ENCODE measurements at regions not wholly inside any gene's neighbourhood (a gene's known extent, or its start where the extent isn't known, plus 50 kb on each side); places are given as distances from the start of the nearest gene placed in this dataset.

GRCh38 chr3:66762916-66763693, 235.0 kb upstream of the KBTBD8 start:
- H3K27me3 Mint-ChIP-seq, result no peaks in the 10 kb centered on the region
- no peaks in the 10 kb centered on the region for H3K4me1 Mint-ChIP-seq
- H3K27ac Mint-ChIP-seq, result no peak overlapping the region
- ATAC-seq, result no peak
- no peaks in the 10 kb centered on the region for H3K36me3 Mint-ChIP-seq (ENCODE audit: low read depth)
- no peak overlapping the region for H3K4me3 Mint-ChIP-seq
- DNase-seq, result no peak
- H3K9me3 ChIP-seq (ENCODE audit: control insufficient read depth, low read length, poor library complexity, severe bottlenecking), result no peaks in the 10 kb centered on the region

DNA sequence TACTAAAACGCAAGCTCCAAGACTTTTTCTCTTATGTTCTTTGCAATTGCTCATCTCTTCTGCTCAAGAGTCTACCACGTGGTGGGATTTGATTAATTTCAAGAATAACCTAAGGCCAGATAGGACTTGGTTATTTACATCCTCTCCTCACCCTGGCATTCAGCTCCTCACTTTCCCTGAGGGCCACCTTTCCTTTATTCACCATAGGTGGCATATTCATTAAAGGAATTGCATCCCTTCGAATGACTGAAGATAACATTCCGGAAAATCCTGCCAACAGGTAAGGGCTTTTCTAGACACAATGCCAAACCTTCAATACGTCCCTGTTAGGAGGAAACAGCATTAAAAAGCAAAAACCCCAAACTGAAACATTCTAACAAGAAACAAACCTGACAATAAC, 220.0 kb upstream of the KBTBD8 start:
- H3K9me3 ChIP-seq (ENCODE audit: control insufficient read depth, low read length, poor library complexity, severe bottlenecking), result no peaks in the 10 kb centered on the region
- ATAC-seq (no peak), DNase-seq (no peak)
- Mint-ChIP-seq H3K36me3 (ENCODE audit: low read depth) (no peaks in the 10 kb centered on the region), H3K4me1 (peaks cover 2% of the 10 kb centered on the region), H3K27me3 (peaks cover 41% of the 10 kb centered on the region), H3K27ac (no peak overlapping the region), H3K4me3 (no peak overlapping the region)

GRCh38 chr3:66778777-66779176, 219.3 kb upstream of the KBTBD8 start:
- DNase-seq, result no peak
- H3K4me1 Mint-ChIP-seq, result peaks cover 2% of the 10 kb centered on the region
- no peaks in the 10 kb centered on the region for H3K36me3 Mint-ChIP-seq (ENCODE audit: low read depth)
- no peak for ATAC-seq
- H3K27me3 Mint-ChIP-seq, result peaks cover 41% of the 10 kb centered on the region
- no peak overlapping the region for H3K4me3 Mint-ChIP-seq
- H3K9me3 ChIP-seq (ENCODE audit: control insufficient read depth, low read length, poor library complexity, severe bottlenecking), result no peaks in the 10 kb centered on the region
- no peak overlapping the region for H3K27ac Mint-ChIP-seq

- DNase-seq (no peak), ATAC-seq (no peak)
- H3K4me1 Mint-ChIP-seq, result peaks cover 2% of the 10 kb centered on the region
- H3K4me3 Mint-ChIP-seq, result no peak overlapping the region
- no peaks in the 10 kb centered on the region for H3K36me3 Mint-ChIP-seq (ENCODE audit: low read depth)
- H3K27me3 Mint-ChIP-seq, result peaks cover 22% of the 10 kb centered on the region
- no peaks in the 10 kb centered on the region for H3K9me3 ChIP-seq (ENCODE audit: control insufficient read depth, low read length, poor library complexity, severe bottlenecking)
- no peak overlapping the region for H3K27ac Mint-ChIP-seq
Measured at GRCh38 chr3:66785191-66785909, 212.8 kb upstream of the KBTBD8 start.

- H3K4me1 Mint-ChIP-seq, result no peaks in the 10 kb centered on the region
- H3K27ac Mint-ChIP-seq, result no peak overlapping the region
- no peak overlapping the region for H3K4me3 Mint-ChIP-seq
- no peak for DNase-seq
- no peaks in the 10 kb centered on the region for H3K9me3 ChIP-seq (ENCODE audit: control insufficient read depth, low read length, poor library complexity, severe bottlenecking)
- H3K27me3 Mint-ChIP-seq, result peaks cover 13% of the 10 kb centered on the region
- no peaks in the 10 kb centered on the region for H3K36me3 Mint-ChIP-seq (ENCODE audit: low read depth)
- ATAC-seq, result no peak
Measured at GRCh38 chr3:66789580-66790237, 208.4 kb upstream of the KBTBD8 start.

DNA sequence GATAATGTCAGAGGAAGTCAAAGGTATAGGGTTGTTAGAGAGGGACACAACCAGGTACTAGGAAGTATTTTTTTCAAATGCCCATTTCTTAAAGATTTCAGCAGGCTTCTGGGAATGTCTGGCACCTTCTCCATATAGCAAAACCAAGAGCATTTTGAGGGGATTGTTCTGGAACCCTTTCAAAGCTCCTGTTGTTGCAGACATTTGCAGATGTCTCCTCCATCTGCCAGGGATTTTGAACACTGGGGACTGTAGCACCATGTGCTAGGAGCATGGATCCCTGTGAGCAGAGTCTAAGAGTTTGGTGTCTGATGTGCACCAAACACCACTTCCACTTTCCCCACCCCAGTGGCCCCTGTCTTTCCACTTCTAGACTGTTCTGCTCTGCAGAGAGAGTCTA, 206.0 kb upstream of the KBTBD8 start:
- no peak overlapping the region for H3K27ac Mint-ChIP-seq
- H3K9me3 ChIP-seq (ENCODE audit: control insufficient read depth, low read length, poor library complexity, severe bottlenecking), result no peaks in the 10 kb centered on the region

DNA sequence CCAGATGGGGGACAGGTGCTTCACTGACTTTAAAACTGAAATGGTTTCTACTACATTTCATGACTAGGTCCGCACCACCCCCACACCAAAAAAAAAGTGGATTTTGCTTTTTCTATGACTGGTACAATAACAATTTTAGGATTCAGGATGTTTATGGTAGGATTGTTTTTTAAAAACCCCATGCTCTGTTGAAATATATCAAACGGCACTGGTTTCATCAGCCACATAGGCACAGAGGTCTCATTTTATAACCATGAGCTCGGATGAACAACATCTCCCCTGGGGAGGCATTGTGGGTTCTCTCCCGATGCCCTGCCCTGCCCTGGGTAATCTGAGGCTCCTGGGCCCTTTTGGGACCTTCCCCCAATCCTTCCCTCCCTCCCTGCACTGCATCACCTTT, 202.7 kb upstream of the KBTBD8 start:
- ATAC-seq, result no peak
- no peak overlapping the region for H3K27ac Mint-ChIP-seq
- no peaks in the 10 kb centered on the region for H3K9me3 ChIP-seq (ENCODE audit: control insufficient read depth, low read length, poor library complexity, severe bottlenecking)
- peaks cover 27% of the 10 kb centered on the region for H3K27me3 Mint-ChIP-seq
- H3K4me1 Mint-ChIP-seq, result no peaks in the 10 kb centered on the region
- no peak overlapping the region for H3K4me3 Mint-ChIP-seq
- no peak for DNase-seq
- peaks cover 2% of the 10 kb centered on the region for H3K36me3 Mint-ChIP-seq (ENCODE audit: low read depth)

More for the DNA sequence above, 206.0 kb upstream of the KBTBD8 start:
- Mint-ChIP-seq H3K4me3 (no peak overlapping the region), H3K27me3 (peaks cover 15% of the 10 kb centered on the region), H3K36me3 (ENCODE audit: low read depth) (no peaks in the 10 kb centered on the region), H3K4me1 (no peaks in the 10 kb centered on the region)
- no peak for ATAC-seq
- no peak for DNase-seq

DNA sequence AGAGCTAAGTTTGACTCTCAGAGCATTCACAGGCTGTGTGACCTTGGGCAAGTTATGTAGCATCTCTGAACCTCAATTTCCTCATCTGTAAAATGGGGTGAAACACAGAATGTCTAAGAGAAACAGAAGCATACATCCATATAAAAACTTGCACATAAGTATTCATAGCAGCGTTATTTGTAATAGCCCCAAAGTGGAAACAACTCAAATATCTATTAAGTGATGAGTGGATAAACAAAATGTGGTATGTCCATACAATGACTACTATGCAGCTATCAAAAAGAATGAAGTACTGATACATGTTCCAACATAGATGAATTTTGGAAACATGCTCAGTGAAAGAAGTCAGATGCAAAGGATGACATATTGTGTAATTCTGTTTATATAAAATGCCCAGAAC, 201.8 kb upstream of the KBTBD8 start:
- DNase-seq (no peak), ATAC-seq (no peak)
- Mint-ChIP-seq H3K27ac (no peak overlapping the region), H3K27me3 (peaks cover 25% of the 10 kb centered on the region), H3K4me1 (no peaks in the 10 kb centered on the region), H3K4me3 (no peak overlapping the region), H3K36me3 (ENCODE audit: low read depth) (peaks cover 2% of the 10 kb centered on the region)
- no peaks in the 10 kb centered on the region for H3K9me3 ChIP-seq (ENCODE audit: control insufficient read depth, low read length, poor library complexity, severe bottlenecking)

DNA sequence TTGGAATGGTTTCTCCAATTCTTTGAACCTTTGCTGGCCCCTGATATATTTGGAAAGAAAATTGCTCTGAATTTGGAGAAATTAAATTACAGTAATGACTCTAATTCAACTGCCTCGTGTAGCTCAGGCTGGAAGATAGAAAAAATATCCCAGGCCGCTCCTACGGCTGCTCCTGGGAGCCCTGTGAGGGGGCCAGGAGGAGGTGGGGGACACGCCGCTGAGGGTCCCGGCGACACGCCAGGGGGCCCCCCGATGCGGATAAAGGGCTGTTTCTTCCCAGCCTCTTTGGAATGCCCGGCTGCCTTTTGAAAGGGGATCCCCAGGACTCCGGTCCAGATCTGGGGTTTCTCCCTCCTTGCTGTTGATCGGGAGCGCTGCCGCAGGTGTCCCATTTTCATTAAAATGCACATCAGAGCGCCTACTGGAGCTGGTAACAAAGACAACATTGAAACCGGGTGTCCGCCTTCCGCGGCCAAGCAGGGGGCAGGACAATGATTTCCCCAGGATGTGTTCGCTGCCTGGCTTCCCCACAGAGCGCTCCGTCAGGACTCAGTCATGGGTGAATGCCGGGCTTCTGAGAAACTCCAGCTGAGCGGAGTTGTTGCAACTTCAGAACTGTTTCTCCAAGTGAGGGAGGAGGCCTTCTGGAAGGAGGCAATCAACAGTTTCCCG, 200.1 kb upstream of the KBTBD8 start:
- ATAC-seq (no peak), DNase-seq (no peak)
- H3K9me3 ChIP-seq (ENCODE audit: control insufficient read depth, low read length, poor library complexity, severe bottlenecking), result no peaks in the 10 kb centered on the region
- Mint-ChIP-seq H3K27ac (no peak overlapping the region), H3K27me3 (peaks cover 30% of the 10 kb centered on the region), H3K4me3 (no peak overlapping the region), H3K4me1 (peaks cover 3% of the 10 kb centered on the region), H3K36me3 (ENCODE audit: low read depth) (peaks cover 2% of the 10 kb centered on the region)

GRCh38 chr3:66800941-66801545, 197.1 kb upstream of the KBTBD8 start:
- Mint-ChIP-seq H3K36me3 (ENCODE audit: low read depth) (peaks cover 2% of the 10 kb centered on the region), H3K4me1 (peaks cover 9% of the 10 kb centered on the region), H3K27ac (no peak overlapping the region), H3K27me3 (peaks cover 30% of the 10 kb centered on the region), H3K4me3 (no peak overlapping the region)
- ATAC-seq (no peak), DNase-seq (no peak)
- no peaks in the 10 kb centered on the region for H3K9me3 ChIP-seq (ENCODE audit: control insufficient read depth, low read length, poor library complexity, severe bottlenecking)

DNA sequence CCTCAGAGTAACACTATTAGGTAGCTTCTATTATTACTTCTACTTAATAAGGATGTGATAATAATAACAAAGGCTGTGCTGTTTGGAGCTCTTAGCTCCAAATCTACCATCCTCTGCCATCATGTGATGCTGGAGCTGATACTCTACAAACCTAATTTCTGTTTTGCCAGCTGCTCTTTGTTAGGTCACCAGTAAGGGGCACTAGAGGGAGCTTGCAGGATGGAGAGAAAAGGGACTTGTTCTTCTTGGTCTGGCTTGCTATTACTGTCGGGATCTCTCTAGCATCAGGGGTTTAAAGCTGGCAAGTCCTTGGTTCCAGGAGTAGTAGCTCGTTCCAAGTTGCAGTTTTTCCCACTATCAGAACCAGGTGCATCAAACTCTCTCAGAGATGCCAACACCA, 194.9 kb upstream of the KBTBD8 start:
- DNase-seq, result no peak
- Mint-ChIP-seq H3K36me3 (ENCODE audit: low read depth) (peaks cover 2% of the 10 kb centered on the region), H3K27ac (no peak overlapping the region), H3K27me3 (peaks cover 24% of the 10 kb centered on the region), H3K4me1 (peaks cover 9% of the 10 kb centered on the region), H3K4me3 (no peak overlapping the region)
- H3K9me3 ChIP-seq (ENCODE audit: control insufficient read depth, low read length, poor library complexity, severe bottlenecking), result no peaks in the 10 kb centered on the region
- no peak for ATAC-seq

- Mint-ChIP-seq H3K27me3 (peaks cover 18% of the 10 kb centered on the region), H3K4me1 (peaks cover 11% of the 10 kb centered on the region), H3K4me3 (no peak overlapping the region), H3K27ac (no peak overlapping the region), H3K36me3 (ENCODE audit: low read depth) (peaks cover 2% of the 10 kb centered on the region)
- ATAC-seq (no peak), DNase-seq (no peak)
- H3K9me3 ChIP-seq (ENCODE audit: control insufficient read depth, low read length, poor library complexity, severe bottlenecking), result no peaks in the 10 kb centered on the region
Measured at GRCh38 chr3:66803721-66804695, 194.1 kb upstream of the KBTBD8 start.

Measured in T-helper 17 cell (primary cell).